ENCODE measurements at regions not wholly inside any gene's neighbourhood (a gene's known extent, or its start where the extent isn't known, plus 50 kb on each side); places are given as distances from the start of the nearest gene placed in this dataset.

- H3K4me3 ChIP-seq (ENCODE audit: low read depth, low read length), result no peak overlapping the region
- TF ChIP-seq, protein P1, sequence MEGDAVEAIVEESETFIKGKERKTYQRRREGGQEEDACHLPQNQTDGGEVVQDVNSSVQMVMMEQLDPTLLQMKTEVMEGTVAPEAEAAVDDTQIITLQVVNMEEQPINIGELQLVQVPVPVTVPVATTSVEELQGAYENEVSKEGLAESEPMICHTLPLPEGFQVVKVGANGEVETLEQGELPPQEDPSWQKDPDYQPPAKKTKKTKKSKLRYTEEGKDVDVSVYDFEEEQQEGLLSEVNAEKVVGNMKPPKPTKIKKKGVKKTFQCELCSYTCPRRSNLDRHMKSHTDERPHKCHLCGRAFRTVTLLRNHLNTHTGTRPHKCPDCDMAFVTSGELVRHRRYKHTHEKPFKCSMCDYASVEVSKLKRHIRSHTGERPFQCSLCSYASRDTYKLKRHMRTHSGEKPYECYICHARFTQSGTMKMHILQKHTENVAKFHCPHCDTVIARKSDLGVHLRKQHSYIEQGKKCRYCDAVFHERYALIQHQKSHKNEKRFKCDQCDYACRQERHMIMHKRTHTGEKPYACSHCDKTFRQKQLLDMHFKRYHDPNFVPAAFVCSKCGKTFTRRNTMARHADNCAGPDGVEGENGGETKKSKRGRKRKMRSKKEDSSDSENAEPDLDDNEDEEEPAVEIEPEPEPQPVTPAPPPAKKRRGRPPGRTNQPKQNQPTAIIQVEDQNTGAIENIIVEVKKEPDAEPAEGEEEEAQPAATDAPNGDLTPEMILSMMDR (conservative IDR thresholded peaks at IDR 0.05; ENCODE audit: low read depth, low read length), result no peak
- no peak for DNase-seq (ENCODE audit: low read depth)
These were observed 148.9 kb upstream of the COX10 start for GRCh38 chr17:13920413-13920812.

DNA sequence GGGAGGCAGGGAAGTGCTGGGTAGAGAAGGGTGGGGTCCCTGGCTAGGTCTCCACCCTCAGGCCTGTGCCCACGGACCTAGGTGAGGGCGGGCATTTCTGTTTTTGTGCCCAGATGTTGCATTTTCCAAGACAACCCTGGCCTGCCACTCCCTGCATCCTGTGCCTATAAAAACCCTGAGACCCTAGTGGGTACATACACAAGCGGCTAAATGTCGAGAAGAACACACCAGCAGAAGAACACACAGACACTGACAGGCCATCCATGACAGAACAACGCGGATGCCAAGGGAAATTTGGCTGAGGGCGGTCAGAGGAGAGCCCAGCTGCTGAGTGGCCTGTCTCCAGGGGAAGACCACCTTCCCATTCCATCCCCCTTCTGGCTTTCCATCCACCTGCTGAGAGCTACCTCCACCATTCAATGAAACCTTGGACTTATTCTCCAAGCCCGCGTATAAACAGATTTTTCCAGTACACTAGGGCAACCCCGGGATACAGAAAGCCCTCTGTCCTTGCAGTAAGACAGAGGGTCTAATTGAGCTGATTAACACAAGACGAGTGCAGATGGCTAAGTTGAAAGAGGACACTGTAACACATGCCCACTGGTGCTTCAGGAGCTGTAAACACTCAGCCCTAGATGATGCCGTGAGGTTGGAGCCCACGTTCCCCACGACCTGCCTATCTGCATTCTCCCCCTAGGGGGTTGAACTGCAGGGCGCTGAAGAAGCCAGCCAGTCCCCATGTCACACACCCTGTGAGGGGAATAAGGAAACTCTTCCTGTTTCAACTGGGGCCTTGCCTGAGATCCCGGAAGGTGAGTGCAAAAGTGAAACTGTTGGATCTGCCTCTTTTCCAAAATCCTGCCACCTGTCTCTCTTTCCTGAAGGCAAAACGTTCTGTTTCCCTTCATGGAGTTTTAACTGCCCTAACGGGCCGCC, 147.2 kb upstream of the COX10 start:
- H3K4me3 ChIP-seq (ENCODE audit: low read depth, low read length), result no peak overlapping the region
- no peak for DNase-seq (ENCODE audit: low read depth)
- TF ChIP-seq, protein P1 (conservative IDR thresholded peaks at IDR 0.05; ENCODE audit: low read depth, low read length), result no peak

GRCh38 chr17:13922885-13923284, 146.4 kb upstream of the COX10 start:
- no peak overlapping the region for H3K4me3 ChIP-seq (ENCODE audit: low read depth, low read length)
- no peak for DNase-seq (ENCODE audit: low read depth)
- TF ChIP-seq, protein P1 (conservative IDR thresholded peaks at IDR 0.05; ENCODE audit: low read depth, low read length), result no peak

DNA sequence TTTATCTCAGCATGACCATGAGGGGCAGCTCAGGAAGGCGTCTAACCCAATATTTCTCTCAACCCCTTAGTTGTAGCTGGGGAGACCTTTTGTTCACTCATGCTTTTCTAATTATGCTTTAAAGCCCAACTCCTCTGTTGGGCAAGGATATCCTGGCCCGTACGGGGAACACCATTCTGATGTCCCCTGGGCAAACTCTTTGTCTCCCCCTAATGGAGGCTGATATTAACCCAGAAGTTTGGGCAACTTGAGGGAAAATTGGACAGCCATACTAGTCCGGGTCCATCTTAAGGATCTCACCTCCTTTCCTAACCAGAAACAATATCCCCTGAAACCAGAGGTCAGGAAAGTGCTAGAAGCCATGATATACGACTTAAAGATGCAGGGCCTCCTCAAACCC, 143.7 kb upstream of the COX10 start:
- no peak overlapping the region for H3K4me3 ChIP-seq (ENCODE audit: low read depth, low read length)
- TF ChIP-seq, protein P1 (conservative IDR thresholded peaks at IDR 0.05; ENCODE audit: low read depth, low read length), result peak; percentile 46
- DNase-seq (ENCODE audit: low read depth), result no peak

DNA sequence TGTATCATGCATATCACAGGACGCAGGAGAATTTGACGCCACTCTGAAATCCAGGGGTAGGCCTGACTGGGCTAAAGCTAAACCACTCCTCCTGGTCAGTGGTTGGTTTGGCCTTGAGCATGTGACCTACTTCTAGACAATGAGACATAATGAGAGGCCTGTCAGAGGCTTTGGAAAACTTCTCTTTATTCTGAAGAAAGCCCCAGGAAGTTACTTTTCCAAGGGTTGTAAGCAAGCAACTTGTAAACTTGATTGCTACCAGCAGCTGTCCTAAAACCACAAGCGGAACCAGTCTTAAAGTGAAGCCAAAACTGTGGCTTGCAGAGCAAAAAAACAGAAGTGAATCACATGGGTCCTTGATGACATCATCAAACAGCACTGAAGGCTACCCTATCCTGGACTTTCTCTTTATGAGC, 138.2 kb upstream of the COX10 start:
- TF ChIP-seq, protein P1 (conservative IDR thresholded peaks at IDR 0.05; ENCODE audit: low read depth, low read length), result no peak
- DNase-seq (ENCODE audit: low read depth), result peak; percentile 39
- no peak overlapping the region for H3K4me3 ChIP-seq (ENCODE audit: low read depth, low read length)

DNA sequence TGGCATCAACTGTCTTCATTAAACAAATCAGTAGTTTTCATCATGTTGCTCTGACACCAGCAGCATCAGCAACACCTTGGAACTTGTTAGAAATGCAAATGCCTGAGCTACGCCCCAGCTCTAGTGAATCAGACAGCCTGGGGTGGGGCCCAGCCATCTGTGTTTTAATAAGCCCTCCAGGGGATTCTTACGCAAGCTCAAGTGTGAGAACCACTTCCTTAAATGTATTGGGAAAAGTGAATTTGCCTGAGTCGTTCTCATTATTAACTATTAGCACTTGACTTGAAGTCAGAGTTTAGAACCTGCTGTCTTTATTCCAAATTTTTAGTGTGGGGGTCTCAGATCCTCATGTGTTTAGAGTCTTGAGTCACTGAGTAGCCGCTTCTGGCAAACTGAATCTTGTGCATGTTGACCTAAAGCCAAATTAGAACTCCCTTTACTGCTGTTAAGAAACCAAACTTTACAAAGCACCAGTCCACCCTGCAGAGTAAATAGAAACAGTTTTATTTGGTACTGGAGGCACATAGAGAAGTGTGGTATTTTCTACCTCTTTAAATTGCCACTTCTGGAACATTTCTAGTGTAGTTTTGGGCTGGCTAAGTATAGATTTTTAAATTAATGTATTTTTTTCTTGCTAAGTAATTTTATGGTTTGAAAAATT, 137.4 kb upstream of the COX10 start:
- peak; percentile 70 for DNase-seq (ENCODE audit: low read depth)
- TF ChIP-seq, protein P1 (conservative IDR thresholded peaks at IDR 0.05; ENCODE audit: low read depth, low read length), result no peak
- no peak overlapping the region for H3K4me3 ChIP-seq (ENCODE audit: low read depth, low read length)

All from choroid plexus epithelial cell (primary cell).